ENCODE measurements at regions not wholly inside any gene's neighbourhood (a gene's known extent, or its start where the extent isn't known, plus 50 kb on each side); places are given as distances from the start of the nearest gene placed in this dataset.

DNA sequence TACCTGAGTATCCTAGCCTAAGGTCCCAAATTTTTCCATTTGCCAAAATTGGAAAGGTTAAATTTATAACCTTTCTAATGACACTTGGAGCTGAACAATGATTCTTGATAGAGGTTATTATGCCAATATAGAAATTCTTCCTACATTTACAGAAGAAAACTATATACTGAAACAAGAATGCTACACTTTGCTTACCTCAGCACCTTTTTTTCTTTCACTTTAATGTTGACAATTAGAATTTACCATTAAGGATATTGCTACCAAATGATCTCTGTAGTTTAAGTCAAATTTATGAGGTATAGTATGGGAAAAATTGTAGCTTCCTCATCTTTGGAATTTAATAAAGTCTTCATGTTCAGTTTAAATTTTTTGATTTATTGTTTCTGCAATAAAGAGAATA, 577.0 kb downstream of the NR4A2 start:
- TF ChIP-seq POLR2AphosphoS5 (IDR thresholded peaks at IDR 0.05; ENCODE audit: borderline replicate concordance, low read depth, low read length) = no peak
- no peak for TF ChIP-seq EZH2 (IDR thresholded peaks at IDR 0.05)
